Dedifferentiated amniotic fluid mesenchymal stem cell (primary cell): ENCODE measurements at regions not wholly inside any gene's neighbourhood (a gene's known extent, or its start where the extent isn't known, plus 50 kb on each side); places are given as distances from the start of the nearest gene placed in this dataset.

Source experiments
- DNase-seq: peaks from one replicate; pipeline ENCODE4 v3.0.0-alpha.2; 2016; ENCODE audit errors: extremely low spot score

DNA sequence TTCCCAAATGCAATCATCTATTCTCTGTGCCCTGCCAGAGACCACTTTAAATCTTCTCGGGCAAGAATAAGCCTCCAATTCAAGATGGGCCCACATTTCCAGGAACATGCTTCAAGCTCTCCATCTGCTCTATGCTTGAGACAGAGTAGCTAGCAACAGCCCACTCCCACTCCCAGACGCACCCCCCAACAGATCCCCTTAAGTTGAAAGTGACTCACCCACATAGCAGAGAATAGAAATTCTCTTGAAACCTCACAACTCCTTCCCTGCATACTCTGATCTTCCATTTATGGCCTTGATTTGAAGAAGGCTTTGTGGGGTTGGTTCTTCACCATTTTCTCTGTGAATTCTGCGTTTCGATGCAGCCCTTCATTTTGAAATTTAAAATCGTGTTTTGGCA, 604.0 kb downstream of the INHBA start:
- DNase-seq = no peak

DNA sequence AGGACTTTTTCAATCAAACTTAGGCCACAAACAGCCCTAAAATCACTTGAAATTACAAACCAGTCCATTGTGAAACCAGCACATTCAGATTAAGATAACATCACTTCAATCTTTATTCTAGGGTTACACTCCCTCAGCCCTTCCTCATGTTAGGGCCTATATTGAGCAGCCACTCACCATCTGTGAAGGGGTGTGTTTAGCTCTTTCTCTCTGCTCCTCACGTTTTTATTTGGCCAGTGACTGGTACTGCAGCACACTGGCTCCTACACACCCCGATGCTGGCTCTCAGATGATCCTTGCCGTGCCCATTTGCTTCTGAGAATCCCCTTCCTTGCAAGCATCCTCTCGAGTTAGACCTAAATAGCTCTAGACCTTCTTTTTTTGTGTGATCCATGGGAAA, 604.5 kb downstream of the INHBA start:
- no peak for DNase-seq

DNA sequence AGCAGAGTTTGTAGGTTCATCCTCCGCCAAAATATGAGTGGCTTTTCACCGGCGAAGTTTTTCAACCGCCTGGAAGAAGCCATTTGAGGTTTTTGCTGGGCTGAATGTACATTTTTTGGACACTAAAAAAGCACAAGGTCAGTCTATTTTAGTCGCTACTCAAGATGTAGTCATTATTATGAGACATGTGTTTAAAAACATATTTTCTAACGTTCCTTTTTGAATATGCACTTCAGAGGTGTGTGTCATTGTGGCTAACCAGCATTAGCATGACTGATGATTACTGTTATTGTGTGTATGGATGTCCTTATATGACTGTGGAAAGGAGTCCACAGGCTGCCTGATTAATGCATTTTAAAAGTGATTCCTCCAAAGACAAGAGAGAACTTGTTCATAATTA, 605.4 kb downstream of the INHBA start:
- no peak for DNase-seq

DNA sequence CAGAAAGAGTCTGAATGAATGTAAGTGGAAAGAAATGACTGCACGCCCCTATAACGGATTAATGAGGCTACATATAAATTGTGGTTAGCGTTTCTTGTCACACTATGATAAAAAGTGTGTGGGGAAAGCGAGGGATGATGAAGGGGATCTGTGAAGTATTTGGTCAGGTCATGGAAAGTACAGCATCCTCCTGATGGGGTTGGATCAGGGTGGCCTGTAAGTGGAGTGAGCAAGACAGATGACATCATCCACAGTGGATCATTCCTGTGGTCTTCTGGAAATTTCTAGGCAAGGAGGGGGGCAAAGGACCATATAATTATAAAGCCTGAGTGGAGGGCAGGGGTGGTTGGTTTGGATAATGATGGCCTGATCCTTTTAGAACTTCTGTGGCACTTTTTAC, 606.0 kb downstream of the INHBA start:
- no peak for DNase-seq

DNA sequence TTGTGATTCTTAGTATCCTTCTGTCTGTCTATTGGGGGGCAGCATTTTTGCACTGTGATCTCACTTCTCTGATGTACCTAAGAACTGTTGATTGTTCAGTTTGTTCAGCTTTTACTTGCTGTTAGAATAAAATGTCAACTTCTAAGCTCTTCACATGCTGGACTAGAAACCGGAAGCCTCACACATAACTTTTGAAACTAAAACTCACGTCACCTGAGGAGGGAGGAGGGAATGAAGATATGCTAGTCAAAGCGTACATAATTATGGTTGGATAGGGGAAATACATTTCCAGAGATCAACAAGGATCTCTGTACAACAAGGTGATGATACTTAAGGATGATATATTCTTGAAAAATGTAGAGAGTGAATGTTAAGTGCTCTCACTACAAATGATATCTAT, 609.7 kb downstream of the INHBA start:
- DNase-seq = no peak

DNA sequence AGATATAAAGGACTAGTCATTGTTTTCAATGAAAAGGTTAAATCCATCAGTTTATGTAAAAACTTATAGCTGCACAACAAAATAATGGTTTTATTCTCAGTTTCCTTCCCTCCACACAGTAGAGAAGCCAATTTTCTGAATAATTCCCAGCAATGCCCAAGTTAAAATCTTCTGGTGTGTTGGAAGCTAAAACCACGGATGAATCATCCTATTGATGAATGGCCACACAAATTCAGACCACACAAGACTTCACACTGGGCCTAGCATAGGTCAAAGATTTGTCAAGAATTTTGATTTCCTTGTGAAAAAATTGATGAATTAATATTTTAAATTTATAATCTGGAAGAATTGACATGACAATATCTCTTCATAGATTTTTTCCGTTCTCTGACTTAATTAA, 617.6 kb downstream of the INHBA start:
- no peak for DNase-seq

DNA sequence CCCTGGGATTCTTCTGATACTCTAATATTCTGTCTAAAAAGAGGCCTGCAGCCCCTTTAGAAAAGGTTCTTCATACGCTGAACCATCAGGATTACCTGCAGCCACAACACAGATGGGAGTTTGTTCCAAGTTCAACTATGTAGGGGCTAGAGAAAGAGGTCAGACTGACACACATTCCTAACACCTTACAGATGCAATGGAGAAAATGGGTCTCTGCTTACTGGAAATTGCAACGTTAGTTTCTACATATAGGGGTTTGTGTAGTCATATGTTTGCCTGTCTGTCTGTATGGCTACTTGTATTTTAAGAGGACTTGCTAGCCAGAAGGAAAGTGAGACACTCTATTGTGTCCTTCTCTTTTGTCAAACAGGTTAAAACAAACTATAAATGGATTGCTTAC, 618.5 kb downstream of the INHBA start:
- DNase-seq = no peak

DNA sequence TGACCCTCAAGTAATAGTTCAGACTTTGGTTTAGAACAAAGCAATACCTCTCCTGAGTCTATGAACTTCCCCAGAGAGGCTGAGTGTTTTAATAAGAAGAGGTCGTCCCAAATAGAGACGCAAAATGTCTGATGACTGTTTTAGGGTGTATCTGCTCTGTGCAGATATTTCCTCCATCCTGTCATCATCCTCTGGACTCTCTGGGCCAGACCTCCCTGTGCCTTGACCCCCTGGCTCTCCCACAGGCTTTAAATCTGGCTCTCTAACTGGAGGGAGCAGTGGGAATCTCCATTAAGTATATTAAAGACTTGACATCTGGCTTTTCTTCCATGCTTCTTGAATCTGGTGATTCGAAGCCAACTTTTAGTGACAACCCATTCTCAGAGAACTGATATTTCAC, 633.3 kb downstream of the INHBA start:
- DNase-seq = no peak

DNA sequence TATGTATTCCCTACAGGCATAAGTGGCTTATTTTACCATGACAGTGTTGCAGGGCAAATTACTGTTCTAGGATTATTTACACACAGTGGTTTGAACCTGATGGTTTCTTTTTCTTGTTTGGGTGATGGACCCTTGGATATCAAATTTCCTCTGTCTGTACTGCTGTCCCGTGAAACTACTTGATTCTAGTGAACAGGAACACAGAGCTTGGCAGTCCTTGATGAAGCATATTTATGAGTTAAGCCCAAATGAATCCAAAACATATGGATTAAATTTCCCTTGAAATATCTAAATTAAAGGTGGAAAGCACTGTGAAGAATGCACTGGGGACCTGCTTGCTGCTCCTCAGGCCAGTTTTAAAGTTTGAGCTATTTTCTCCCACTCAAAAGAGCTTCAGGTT, 635.3 kb downstream of the INHBA start:
- DNase-seq = no peak

DNA sequence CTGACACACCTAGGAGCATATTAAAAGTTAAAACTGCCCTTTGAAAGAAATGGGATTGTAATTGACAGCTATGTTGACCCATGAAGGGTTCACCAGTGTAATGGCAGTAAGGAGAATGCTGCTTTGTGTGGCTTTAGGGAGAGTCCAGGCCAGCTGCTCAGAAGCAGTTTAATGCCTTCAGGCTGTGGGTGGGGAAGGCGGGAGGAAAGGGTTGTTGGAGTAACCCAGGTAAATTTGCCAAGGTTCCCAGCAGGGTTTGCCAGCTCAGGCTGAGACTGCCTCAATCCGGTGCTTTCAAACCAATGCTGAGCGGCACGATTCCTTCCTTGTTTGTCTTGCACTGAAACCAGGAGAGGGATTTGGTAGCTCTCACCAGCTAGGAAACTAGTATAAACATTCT, 637.2 kb downstream of the INHBA start:
- no peak for DNase-seq

DNA sequence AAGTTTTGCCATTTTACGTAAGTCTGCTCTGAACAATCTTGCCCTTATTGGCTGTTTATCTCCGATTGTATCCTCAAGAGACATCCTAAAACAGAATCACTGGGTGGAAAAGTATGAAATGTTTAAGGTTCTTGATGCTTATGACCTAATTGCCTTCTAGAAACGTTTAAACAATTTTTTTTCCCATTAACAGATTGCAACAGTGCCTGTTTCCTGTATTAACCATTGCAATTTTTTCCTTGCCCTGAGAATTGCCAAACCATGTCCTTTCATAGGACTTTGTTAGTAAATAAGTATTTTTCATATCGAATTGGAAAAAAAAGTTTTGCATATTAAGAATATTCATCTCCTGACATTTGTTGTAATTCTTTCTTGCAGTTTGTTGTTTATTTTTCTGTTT, 639.8 kb downstream of the INHBA start:
- DNase-seq = no peak

DNA sequence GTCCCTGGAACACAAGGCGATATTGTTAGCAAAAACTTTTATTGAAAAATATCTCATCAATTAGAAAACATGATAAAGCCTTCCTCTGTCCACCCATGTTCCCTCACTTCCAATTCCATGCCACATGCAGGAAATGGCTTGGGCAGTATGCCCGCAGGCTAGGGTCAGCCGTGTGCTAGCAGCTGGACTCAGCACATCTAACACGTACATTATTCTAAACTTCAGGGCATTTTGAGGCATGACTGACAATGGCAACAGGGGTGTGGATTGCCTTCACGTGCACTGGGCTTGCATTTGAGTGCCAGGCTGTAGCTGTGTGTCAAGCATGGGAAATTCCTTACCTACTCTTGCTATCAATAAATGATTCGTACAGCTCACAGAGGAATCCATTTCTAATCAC, 642.1 kb downstream of the INHBA start:
- no peak for DNase-seq

DNA sequence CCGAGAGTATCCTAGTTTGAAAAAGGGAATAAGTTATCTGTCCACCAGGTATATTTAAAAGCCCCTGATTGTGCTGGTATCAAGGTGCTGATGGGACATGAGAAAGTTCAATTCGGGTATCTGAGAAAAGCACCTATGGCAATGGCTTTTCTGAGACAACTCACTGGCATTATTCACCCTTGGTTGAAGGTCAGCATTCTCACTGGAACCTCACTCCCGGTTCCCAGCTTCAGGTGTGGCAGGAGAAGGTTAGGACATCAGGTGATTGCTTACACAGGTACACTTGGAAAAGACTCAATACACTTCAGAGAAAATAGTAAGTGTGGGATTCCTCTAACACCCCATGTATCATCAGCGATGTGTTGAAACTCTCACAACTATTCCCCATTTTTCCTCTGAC, 643.1 kb downstream of the INHBA start:
- no peak for DNase-seq

DNA sequence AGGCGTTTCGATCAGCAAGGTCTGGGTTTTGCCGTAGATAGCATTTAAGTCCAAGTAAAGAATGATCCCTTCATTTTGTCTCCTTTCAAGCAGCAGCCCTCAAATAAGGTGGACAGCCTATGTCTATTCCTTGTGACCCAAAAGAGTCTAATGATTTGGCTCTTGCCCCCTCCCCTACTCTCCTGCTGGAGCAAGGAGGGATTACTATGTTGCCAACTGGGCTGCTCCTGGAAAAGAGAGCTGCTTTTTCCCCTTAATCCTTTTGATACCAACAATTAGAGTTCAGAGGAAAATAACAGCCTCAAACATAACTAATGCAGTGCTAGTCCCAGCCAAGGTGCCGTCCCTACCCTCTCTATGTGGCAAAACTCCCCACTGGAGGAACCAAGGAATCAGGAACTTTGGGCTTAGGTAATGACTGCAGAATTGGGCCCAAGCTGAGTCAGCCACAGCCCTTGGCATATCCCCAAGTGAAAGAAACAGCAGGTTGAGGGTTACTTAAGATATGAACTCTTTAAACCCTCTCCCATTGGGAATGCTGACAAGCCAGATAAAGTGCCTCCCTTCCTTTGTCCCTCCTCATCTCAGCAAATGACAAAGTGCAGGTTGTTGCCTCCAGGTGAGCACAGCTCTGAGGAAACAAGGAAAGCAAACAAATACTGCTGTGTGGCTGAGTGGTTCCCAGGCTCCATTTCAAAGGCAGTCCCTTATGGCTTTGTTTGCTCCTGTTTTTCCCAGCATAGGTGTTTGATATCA, 643.7 kb downstream of the INHBA start:
- DNase-seq = no peak

DNA sequence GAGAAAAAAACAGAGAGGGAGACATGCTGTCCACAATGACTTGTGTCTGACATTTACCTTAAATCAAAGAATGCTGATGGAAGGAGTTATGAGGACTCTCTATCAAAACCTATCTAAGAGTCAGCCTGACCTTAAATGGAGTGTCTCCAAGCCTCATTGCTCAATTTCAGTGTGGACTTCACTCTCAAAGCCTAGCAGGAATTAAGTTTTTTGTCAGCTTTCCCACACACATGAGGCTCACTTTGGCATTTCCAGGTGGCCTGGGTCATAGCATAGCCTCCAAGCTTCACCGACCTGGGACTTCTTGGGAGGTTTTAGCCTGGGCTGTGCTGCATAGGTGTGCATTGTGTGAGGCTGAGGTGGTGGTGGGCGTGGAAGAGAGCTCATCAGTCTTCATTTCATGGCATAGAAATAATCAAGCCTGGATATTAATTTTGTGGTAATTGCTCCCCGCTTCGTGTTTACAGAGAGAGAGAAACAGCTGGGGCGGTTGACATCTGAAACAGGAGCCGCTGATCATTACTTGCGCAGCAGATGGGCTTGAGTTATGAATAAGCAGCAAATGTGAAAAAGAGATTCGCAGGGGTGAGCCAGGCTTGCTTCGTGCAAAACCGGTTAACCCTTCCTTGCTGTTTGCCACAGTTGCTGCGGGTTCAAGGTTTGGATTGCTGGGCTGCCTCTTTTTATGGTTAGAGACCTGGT, 647.8 kb downstream of the INHBA start:
- DNase-seq = no peak

DNA sequence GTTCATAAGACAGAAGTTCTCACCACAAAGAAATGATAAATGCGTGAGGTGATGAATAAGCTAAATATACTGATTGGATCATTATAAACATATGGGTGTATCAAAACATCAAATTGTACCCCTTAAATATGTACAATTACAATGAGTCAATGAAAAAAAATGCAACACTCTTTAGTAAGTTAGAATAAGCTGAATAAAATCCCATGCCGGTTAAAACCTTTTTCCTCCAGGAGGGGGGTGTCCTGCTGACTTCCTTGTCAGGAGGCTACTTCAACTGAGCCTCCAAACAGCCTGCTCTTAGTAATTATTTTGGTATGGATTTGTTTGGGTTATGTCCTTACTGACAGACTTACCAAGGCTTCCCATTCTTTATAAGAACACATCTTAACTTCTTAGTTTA, 649.1 kb downstream of the INHBA start:
- no peak for DNase-seq

DNA sequence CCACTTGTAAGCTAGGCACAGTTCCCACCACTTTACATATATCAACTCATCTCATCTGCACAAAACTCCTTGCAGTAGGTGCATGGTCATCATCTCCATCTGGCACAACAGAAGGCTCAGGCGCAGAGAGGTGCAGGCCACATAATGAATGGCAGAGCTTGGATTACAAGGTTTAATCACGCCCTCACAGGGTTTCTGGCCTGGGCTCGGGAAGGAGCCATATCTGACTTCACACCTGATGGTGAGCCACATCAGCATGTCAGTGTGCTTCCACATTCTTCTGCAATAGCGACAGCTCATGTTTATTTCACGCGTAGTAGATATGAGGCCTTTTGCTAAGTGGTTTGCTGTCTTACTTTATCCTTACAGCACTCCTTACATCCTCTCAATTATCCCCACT, 650.2 kb downstream of the INHBA start:
- DNase-seq = no peak

DNA sequence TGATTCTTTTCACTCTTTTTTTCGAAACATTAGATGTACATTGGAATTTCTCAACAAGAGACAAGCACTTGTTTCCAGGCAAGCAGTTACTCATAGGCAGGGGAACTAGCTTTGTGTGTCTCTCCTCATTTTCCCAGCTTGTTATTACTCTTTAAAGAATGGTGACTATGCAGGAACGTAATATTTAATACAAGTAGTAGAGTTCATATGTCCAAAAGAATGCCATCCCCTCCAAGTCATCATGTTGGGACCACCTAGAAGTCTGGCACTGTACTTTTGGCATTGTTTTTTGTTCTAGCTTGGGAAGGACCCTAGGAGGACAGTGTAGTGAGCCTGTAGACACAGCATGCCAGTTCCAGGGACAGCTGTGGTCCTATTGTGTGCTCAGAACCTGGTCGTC, 650.7 kb downstream of the INHBA start:
- no peak for DNase-seq

DNA sequence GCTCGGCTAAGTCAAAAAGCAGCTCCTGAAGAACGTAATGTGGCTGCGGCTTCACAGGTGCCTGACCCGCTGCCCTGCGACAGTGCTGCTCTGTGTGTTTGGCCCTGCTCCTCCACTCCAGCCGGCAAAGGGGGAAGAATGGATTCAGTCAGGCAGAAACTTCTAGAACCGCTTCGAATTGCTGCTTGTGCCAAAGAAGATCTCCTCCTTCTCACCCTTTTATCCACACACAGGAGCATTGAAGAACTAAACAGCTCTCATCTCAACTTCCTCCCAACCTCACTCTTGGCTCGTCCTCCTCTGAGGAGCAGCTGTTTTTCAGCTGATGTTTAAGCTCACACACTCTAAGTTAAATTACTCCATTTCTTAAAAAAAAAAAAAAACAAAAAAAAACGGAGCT, 651.4 kb downstream of the INHBA start:
- DNase-seq = no peak

DNA sequence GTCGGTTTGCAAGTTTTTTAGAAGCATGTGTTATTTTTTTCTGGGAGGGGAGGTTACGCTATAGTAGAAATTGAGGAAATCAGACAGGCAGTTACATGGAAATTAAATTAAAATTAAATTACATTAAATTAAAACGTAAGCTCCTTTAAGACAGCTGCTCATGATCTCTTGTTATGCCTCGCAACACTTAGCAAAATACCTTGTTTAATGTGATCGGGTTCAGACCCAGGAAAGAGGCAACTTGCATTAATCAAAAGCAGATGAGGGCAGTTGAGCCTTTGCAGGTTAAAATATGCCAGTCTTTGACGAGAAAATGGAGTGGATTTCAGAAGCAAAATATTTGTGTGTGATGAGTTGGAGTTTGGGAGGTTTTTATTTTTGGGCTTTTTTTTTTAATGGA, 651.8 kb downstream of the INHBA start:
- DNase-seq = no peak

DNA sequence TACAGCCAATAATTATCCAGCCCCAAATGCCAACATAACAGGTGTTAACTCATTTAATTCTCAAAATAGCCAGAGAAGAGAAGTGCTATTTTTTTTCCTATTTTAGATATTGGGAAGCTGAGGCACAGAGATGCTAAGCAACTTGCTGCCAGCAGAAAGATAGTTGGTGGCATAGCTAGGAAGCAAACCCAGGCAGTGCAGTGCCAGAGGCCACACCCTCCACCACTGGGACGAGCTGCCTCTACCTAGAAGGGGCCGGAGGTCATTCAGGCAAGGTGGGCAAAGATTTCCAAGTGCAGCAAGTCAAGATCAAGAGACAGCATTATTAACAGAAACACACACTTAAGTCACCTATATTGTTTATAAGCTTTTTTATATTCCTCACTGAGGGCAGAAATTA, 654.1 kb downstream of the INHBA start:
- DNase-seq = no peak

DNA sequence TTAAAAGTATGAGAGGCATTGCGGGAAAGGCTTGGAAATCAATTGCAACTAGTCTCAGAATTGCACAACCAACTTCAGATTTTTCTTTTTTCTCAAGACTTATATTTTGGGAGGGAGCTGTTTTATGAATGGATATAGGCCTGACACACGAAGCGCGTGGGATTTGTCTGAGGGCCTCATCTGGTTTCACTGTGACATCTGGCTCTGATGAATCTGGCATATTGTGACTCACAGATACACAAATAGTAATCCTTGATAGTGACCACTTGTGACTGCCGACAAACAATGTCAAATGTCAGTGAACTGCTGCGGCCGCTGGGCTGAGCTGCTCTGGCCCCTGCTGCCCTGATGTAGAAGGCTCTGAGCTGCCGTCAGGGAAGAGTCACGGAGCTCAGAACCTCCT, 655.1 kb downstream of the INHBA start:
- DNase-seq = peak; percentile 55

DNA sequence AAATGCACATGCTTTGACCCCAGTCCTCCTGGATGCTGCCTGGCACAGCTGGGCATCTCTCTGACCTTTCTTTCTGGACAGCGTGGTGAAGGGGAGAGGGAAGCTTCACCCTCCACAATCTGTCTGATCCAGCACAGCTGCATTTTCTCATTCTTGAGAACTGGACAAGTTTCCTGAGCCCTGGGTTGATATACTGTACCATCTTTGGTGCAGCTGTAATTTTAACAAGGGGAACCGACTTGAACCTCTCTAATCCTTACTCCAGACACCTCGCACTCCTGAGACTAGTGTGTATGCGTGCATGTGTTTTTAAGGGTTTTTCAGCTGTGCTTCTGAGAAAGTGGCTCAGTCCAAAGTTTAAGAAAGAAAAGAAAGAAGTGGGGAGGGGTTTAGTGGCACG, 655.7 kb downstream of the INHBA start:
- DNase-seq = no peak

DNA sequence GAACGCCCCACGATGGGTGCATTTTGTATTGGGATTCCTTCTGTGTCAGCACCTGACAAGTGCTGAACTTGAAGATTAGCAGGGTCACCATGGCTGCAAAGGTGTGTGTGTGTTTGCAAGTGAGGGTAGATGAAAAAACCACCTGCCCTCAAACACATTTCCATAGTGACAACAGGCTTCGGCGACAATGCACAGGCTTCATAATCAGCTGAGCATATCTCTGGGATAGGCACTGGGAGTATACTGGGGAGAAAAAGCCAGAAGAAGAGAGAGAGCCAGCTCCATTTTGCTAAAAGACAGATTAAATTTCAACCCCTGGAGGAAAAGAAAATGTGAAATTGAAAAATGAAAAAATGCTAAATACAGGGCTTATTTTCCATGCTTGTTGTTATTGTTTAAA, 656.1 kb downstream of the INHBA start:
- DNase-seq = no peak
